LNCAP (cell line): ENCODE measurements at regions not wholly inside any gene's neighbourhood (a gene's known extent, or its start where the extent isn't known, plus 50 kb on each side); places are given as distances from the start of the nearest gene placed in this dataset.

Experiments
- TF ChIP-seq, protein P1 (sequence below): fragments of 450-650 bp; IDR thresholded peaks from 2 replicates; pipeline ENCODE4 v1.5.1; 2017; ENCODE audit warnings: mild to moderate bottlenecking

GRCh38 chr21:27467366-27467765 lies 500.5 kb upstream of the ADAMTS5 start:
- TF ChIP-seq, protein P1, sequence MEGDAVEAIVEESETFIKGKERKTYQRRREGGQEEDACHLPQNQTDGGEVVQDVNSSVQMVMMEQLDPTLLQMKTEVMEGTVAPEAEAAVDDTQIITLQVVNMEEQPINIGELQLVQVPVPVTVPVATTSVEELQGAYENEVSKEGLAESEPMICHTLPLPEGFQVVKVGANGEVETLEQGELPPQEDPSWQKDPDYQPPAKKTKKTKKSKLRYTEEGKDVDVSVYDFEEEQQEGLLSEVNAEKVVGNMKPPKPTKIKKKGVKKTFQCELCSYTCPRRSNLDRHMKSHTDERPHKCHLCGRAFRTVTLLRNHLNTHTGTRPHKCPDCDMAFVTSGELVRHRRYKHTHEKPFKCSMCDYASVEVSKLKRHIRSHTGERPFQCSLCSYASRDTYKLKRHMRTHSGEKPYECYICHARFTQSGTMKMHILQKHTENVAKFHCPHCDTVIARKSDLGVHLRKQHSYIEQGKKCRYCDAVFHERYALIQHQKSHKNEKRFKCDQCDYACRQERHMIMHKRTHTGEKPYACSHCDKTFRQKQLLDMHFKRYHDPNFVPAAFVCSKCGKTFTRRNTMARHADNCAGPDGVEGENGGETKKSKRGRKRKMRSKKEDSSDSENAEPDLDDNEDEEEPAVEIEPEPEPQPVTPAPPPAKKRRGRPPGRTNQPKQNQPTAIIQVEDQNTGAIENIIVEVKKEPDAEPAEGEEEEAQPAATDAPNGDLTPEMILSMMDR = no peak

DNA sequence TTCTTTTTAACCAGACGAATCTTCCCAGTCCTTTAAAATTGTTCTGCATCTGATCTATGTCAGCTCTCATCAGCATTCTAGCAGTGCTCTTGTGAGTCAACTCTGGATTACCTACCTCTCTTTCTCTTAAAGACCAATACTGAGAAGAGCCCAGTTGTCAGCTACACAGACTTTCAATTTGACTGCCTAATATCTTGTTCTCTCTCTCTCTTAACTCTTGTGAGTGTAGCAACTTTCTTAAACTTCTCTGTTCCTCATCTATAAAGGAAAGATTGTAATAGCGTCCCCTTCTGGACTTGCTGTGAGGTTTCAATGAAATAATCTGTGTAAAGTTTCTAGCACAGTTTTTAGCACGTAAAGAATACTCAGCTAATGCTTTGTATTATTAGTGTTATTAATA lies 499.3 kb upstream of the ADAMTS5 start:
- TF ChIP-seq, protein P1 = peak; percentile 12; the same call in 1 of the 2 replicates

DNA sequence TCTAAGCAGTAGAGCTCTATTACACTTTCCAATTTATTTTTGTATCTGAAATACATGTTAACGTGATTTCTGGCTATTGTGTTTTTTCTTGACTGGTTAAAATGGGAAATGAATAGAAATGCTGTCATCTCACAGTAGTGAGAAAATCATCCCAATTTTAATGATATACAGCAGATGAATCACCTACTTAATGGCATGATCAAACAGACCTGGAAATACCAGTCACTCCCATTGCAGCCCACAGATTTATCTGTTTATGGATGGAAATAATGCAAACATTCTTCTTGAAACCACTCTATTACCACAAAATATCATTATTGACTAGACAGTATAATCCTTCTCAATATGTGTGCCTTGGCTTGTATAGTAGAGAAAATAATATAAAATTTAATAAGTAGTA lies 497.8 kb upstream of the ADAMTS5 start:
- TF ChIP-seq, protein P1 = no peak

- TF ChIP-seq, protein P1 = no peak
These were observed 495.8 kb upstream of the ADAMTS5 start for GRCh38 chr21:27462726-27463125.

DNA sequence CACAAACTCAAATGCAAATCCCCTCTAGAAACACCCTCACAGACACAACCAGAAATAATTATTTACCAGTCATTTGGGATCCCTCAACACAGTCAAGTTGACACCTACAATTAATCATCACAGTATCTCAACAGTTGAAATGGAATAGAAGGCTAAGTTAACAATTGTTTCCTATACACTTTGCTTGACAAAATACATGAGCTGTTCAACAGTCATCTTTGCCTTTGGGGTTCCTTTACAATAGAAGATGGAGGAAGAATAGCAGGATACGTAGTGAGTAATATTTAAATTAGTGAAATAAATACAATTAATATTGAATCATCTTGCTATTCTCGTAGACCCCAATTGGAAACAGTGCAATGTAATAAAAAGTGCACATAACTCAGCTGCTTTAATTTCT lies 487.3 kb upstream of the ADAMTS5 start:
- TF ChIP-seq, protein P1 = no peak

GRCh38 chr21:27451116-27451515 lies 484.2 kb upstream of the ADAMTS5 start:
- TF ChIP-seq, protein P1 = no peak

DNA sequence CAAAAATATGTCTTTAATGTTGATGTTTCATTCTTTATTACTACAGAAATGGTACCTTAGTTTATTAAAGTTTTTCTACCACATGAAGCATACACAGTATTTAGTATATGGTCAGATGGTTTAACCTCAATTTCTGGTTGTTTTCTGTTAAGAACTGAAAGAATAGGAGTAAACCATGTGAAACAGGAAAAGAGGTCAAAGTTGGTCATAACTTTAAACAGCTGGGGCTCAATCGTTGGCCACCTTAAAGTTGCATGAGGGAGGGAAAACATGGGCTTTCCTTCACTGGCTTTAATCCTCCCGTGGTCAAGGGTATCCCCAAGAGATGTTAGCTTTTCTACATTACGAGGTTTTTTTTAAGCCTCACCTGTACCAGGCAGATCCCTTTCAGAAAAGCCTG lies 483.3 kb upstream of the ADAMTS5 start:
- TF ChIP-seq, protein P1 = no peak

DNA sequence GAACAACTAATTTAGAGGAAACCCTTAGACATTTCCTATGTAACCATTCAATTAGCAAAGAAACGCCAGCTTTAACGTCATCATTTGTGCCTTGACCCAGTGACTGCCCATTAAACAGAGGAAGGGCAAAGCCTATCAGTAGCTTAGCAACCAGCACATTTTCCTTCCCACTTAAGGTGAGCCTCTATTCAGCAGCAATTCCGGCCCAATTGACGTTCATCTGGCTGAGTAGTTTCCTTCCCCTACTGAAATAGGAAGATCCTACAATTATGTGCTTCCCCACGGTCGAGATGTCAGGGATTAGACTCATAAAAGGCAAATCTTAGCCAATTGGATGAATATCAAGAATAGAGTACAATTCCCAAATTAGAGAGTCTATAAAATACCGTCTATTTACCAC lies 482.1 kb upstream of the ADAMTS5 start:
- TF ChIP-seq, protein P1 = no peak
